ENCODE measurements at regions not wholly inside any gene's neighbourhood (a gene's known extent, or its start where the extent isn't known, plus 50 kb on each side); places are given as distances from the start of the nearest gene placed in this dataset.

- ChIA-PET CTCF (no interaction called here), POLR2A (no interaction called here)
- DNase-seq (ENCODE audit: low read depth, low spot score), result no peak
- TF ChIP-seq CTCF (IDR thresholded peaks at IDR 0.05; ENCODE audit: low read depth, low read length), result no peak
- Histone ChIP-seq H3K9me3 (ENCODE audit: control insufficient read depth, insufficient read depth, low read length) (peaks cover 10% of the 10 kb centered on the region), H3K4me3 (ENCODE audit: low read depth, low read length) (no peak overlapping the region), H3K27me3 (ENCODE audit: control insufficient read depth, insufficient read depth, low read length) (no peaks in the 10 kb centered on the region), H3K27ac (ENCODE audit: low read depth, low read length) (no peak overlapping the region)
Measured at GRCh38 chr21:41098076-41098475, 69.9 kb upstream of the BACE2 start.

GRCh38 chr21:41098481-41099042 is 69.4 kb upstream of the BACE2 start:
- no peak for TF ChIP-seq CTCF (IDR thresholded peaks at IDR 0.05; ENCODE audit: low read depth, low read length)
- H3K27ac ChIP-seq (ENCODE audit: low read depth, low read length), result no peak overlapping the region
- H3K9me3 ChIP-seq (ENCODE audit: control insufficient read depth, insufficient read depth, low read length), result peaks cover 10% of the 10 kb centered on the region
- no peaks in the 10 kb centered on the region for H3K27me3 ChIP-seq (ENCODE audit: control insufficient read depth, insufficient read depth, low read length)
- ChIA-PET POLR2A (no interaction called here), CTCF (no interaction called here)
- no peak for DNase-seq (ENCODE audit: low read depth, low spot score)
- H3K4me3 ChIP-seq (ENCODE audit: low read depth, low read length), result no peak overlapping the region

- no peak for DNase-seq (ENCODE audit: low read depth, low spot score)
- Histone ChIP-seq H3K4me3 (ENCODE audit: low read depth, low read length) (no peak overlapping the region), H3K27me3 (ENCODE audit: control insufficient read depth, insufficient read depth, low read length) (no peaks in the 10 kb centered on the region), H3K27ac (ENCODE audit: low read depth, low read length) (no peak overlapping the region), H3K9me3 (ENCODE audit: control insufficient read depth, insufficient read depth, low read length) (peaks cover 10% of the 10 kb centered on the region)
- no peak for TF ChIP-seq CTCF (IDR thresholded peaks at IDR 0.05; ENCODE audit: low read depth, low read length)
- ChIA-PET CTCF (no interaction called here), POLR2A (no interaction called here)
Measured at GRCh38 chr21:41100826-41101550, 67.0 kb upstream of the BACE2 start.

GRCh38 chr21:41102281-41102680 is 65.7 kb upstream of the BACE2 start:
- peaks cover 10% of the 10 kb centered on the region for H3K9me3 ChIP-seq (ENCODE audit: control insufficient read depth, insufficient read depth, low read length)
- no peak overlapping the region for H3K27ac ChIP-seq (ENCODE audit: low read depth, low read length)
- DNase-seq (ENCODE audit: low read depth, low spot score), result no peak
- CTCF ChIA-PET, result no interaction called here
- no peak for TF ChIP-seq CTCF (IDR thresholded peaks at IDR 0.05; ENCODE audit: low read depth, low read length)
- H3K4me3 ChIP-seq (ENCODE audit: low read depth, low read length), result no peak overlapping the region
- POLR2A ChIA-PET, result no interaction called here
- no peaks in the 10 kb centered on the region for H3K27me3 ChIP-seq (ENCODE audit: control insufficient read depth, insufficient read depth, low read length)

- no peak for TF ChIP-seq CTCF (IDR thresholded peaks at IDR 0.05; ENCODE audit: low read depth, low read length)
- Histone ChIP-seq H3K9me3 (ENCODE audit: control insufficient read depth, insufficient read depth, low read length) (peaks cover 5% of the 10 kb centered on the region; the same call in 1 of the 2 replicates), H3K27ac (ENCODE audit: low read depth, low read length) (no peak overlapping the region), H3K4me3 (ENCODE audit: low read depth, low read length) (no peak overlapping the region), H3K27me3 (ENCODE audit: control insufficient read depth, insufficient read depth, low read length) (no peaks in the 10 kb centered on the region)
- ChIA-PET POLR2A (no interaction called here), CTCF (no interaction called here)
- no peak for DNase-seq (ENCODE audit: low read depth, low spot score)
Measured at GRCh38 chr21:41107602-41108001, 60.4 kb upstream of the BACE2 start.
